ENCODE measurements at regions not wholly inside any gene's neighbourhood (a gene's known extent, or its start where the extent isn't known, plus 50 kb on each side); places are given as distances from the start of the nearest gene placed in this dataset.

DNA sequence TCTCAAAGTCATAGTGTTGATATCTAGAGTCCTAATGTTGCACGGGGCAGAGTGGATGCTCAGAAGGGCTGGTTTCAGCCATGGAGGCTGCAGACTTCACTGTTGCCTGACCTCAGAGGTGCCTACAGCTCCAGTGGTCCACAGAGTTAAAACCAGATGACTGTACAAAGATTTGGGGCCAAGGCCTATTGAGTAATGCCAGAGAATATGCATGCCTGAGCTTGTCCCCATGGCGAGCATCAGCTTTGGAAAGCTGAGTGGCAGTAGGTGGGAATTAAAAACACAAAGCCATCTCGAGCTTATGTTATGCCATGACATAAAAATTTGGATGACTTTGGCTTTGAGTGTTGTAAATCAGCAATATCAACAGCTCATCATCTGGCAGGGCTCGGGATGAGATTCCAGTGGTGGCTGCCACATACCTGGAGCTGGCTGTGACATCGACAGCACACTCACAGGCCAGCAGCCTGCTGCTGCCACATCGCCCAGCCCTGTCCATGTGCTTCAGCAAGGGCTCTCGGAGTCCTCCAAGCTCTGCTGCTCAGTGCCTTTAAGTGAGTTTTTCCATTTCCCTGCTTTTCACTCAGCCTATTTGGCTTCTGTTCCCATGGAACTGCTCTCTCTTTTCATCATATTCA lies 379.6 kb downstream of the TNS3 start:
- H3K4me3 ChIP-seq (replicated peaks; ENCODE audit: low read depth, low read length) = no peak overlapping the region
- DNase-seq (ENCODE audit: extremely low read depth, low read depth) = no peak
- TF ChIP-seq, protein P1, sequence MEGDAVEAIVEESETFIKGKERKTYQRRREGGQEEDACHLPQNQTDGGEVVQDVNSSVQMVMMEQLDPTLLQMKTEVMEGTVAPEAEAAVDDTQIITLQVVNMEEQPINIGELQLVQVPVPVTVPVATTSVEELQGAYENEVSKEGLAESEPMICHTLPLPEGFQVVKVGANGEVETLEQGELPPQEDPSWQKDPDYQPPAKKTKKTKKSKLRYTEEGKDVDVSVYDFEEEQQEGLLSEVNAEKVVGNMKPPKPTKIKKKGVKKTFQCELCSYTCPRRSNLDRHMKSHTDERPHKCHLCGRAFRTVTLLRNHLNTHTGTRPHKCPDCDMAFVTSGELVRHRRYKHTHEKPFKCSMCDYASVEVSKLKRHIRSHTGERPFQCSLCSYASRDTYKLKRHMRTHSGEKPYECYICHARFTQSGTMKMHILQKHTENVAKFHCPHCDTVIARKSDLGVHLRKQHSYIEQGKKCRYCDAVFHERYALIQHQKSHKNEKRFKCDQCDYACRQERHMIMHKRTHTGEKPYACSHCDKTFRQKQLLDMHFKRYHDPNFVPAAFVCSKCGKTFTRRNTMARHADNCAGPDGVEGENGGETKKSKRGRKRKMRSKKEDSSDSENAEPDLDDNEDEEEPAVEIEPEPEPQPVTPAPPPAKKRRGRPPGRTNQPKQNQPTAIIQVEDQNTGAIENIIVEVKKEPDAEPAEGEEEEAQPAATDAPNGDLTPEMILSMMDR (IDR thresholded peaks at IDR 0.05; ENCODE audit: low read depth, low read length, missing control alignments) = no peak

DNA sequence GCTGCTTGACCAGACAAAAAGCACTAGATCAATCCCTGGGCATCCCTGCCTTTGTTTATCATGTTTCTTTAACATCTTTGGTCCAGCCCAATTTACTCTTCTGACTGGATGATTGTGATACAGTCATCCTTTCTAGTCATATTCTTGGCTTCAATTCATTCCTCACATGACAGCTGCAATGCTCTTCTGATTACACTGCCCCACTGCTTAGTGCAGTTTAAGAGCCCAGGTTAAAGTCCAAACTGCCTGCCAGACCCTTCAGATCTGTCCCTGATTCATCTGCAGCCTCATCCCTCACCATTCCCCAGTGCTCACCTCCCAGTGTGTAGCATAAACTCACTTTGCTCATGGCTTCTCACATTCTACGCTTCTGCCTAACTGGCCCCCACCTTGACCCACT lies 383.8 kb downstream of the TNS3 start:
- DNase-seq (ENCODE audit: extremely low read depth, low read depth) = no peak
- TF ChIP-seq, protein P1 (IDR thresholded peaks at IDR 0.05; ENCODE audit: low read depth, low read length, missing control alignments) = no peak
- no peak overlapping the region for H3K4me3 ChIP-seq (replicated peaks; ENCODE audit: low read depth, low read length)

DNA sequence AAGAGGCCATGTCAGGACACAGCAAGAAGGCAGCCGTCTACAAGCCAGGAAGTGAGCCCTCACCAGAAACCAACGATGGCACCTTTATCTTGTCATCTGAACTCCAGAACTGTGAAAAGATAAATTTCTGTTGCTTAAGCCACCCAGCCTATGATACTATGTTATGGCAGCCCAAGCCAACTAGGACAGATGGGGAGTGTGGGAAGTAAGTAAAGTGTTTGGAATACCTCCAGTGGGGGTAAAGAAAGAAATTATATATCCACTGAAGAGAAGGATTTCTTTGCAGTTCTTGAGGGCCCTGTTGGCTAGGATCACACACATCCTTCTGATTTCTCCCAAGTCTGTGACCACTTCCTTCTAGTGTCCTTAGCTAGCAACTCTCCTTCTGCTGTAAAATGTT lies 384.4 kb downstream of the TNS3 start:
- DNase-seq (ENCODE audit: extremely low read depth, low read depth) = no peak
- TF ChIP-seq, protein P1 (IDR thresholded peaks at IDR 0.05; ENCODE audit: low read depth, low read length, missing control alignments) = no peak

DNA sequence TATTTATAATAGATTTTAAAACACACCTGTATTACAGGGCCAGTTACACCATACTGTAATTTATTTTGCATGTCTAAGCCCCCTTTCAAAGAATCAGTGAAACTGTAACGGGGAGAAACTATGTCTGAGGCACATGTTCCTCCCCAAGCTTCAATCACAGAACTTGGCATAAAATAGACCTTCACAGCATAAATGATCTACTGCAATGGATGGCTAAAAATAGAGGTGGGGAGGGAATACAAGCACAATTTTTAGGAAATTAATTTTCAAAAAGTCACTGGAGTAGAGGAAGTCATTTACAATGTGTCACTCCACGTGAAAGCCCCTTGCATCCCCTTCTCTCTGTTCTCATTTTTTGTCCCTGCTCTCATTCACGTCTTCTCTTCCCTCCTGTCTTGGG lies 385.2 kb downstream of the TNS3 start:
- DNase-seq (ENCODE audit: extremely low read depth, low read depth) = no peak
- TF ChIP-seq, protein P1 (IDR thresholded peaks at IDR 0.05; ENCODE audit: low read depth, low read length, missing control alignments) = no peak
- no peak overlapping the region for H3K4me3 ChIP-seq (replicated peaks; ENCODE audit: low read depth, low read length)

More for the DNA sequence above, 384.4 kb downstream of the TNS3 start:
- no peak overlapping the region for H3K4me3 ChIP-seq (replicated peaks; ENCODE audit: low read depth, low read length)

- no peak for DNase-seq (ENCODE audit: extremely low read depth, low read depth)
- no peak overlapping the region for H3K4me3 ChIP-seq (replicated peaks; ENCODE audit: low read depth, low read length)
- TF ChIP-seq, protein P1 (IDR thresholded peaks at IDR 0.05; ENCODE audit: low read depth, low read length, missing control alignments) = no peak
Observed at GRCh38 chr7:47196106-47196645, 385.7 kb downstream of the TNS3 start.

DNA sequence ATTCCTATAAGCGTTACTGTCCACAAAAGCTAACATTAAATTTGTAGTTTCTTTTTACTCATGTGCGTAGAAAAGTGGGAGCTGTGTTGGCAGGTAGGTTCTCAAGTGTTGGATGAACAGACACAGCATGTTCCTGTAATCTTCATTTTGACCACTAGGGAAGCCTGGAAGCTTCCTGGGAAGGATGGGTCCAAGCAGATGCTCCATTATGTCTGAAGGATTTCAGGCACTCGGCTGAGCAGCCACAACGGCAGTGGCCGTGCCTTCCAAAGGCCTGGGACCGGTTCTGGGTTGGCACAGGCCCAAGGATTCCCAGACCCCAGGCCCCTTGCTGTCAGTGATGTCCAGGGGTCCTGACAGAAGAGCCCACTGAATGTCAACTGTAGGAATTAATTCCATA lies 386.3 kb downstream of the TNS3 start:
- no peak for DNase-seq (ENCODE audit: extremely low read depth, low read depth)
- TF ChIP-seq, protein P1 (IDR thresholded peaks at IDR 0.05; ENCODE audit: low read depth, low read length, missing control alignments) = peak; percentile 28
- H3K4me3 ChIP-seq (replicated peaks; ENCODE audit: low read depth, low read length) = no peak overlapping the region

Data from HFF-Myc (cell line).